ENCODE measurements at regions not wholly inside any gene's neighbourhood (a gene's known extent, or its start where the extent isn't known, plus 50 kb on each side); places are given as distances from the start of the nearest gene placed in this dataset.

GRCh38 chr4:146022541-146022940, 83.9 kb upstream of the ZNF827 start:
- FAIRE-seq (no peak), DNase-seq (ENCODE audit: low read depth in 1 of 2, low spot score in 1 of 2) (no peak), ATAC-seq (no peak)
- no peak overlapping the region for H3K27ac ChIP-seq
- ChIA-PET POLR2A (no interaction called here), CTCF (no interaction called here)
- no peak overlapping the region for H3K4me2 ChIP-seq
- no peaks in the 10 kb centered on the region for H3K4me1 ChIP-seq
- no peak overlapping the region for H3K4me3 ChIP-seq
- no peak for TF ChIP-seq REST (IDR thresholded peaks at IDR 0.05)
- no peak for TF ChIP-seq BHLHE40 (IDR thresholded peaks at IDR 0.05; ENCODE audit: low read depth, low read length)
- TF ChIP-seq USF2 (IDR thresholded peaks at IDR 0.05), result no peak
- TF ChIP-seq RARB (CRISPR knock-in tag; IDR thresholded peaks at IDR 0.05), result no peak
- H3K9me3 ChIP-seq, result no peaks in the 10 kb centered on the region

GRCh38 chr4:146018247-146018646, 79.6 kb upstream of the ZNF827 start:
- no peak for TF ChIP-seq EHMT2 (IDR thresholded peaks at IDR 0.05; ENCODE audit: low read depth)
- no peak for TF ChIP-seq KDM5A (IDR thresholded peaks at IDR 0.05)
- no peak for TF ChIP-seq ESRRA (IDR thresholded peaks at IDR 0.05; ENCODE audit: borderline replicate concordance, low read length)
- 5% methylated on average over 1 of the region's 1 CpG for WGBS (ENCODE audit: missing lambda C conversion rate)
- no peak for FAIRE-seq
- H3K9me3 ChIP-seq, result no peaks in the 10 kb centered on the region
- ChIA-PET CTCF (no interaction called here), POLR2A (no interaction called here)
- no peak overlapping the region for H3K4me3 ChIP-seq
- DNase-seq (ENCODE audit: low read depth in 1 of 2, low spot score in 1 of 2), result no peak
- H3K27ac ChIP-seq, result no peak overlapping the region
- no peaks in the 10 kb centered on the region for H3K4me1 ChIP-seq
- no peak overlapping the region for H3K4me2 ChIP-seq
- ATAC-seq, result no peak

GRCh38 chr4:146004730-146005129, 66.1 kb upstream of the ZNF827 start:
- H3K9me3 ChIP-seq, result no peaks in the 10 kb centered on the region
- no peak overlapping the region for H3K4me3 ChIP-seq
- ChIA-PET POLR2A (no interaction called here), CTCF (no interaction called here)
- no peak overlapping the region for H3K27ac ChIP-seq
- no peaks in the 10 kb centered on the region for H3K4me1 ChIP-seq
- 5% methylated on average over 1 of the region's 1 CpG for WGBS (ENCODE audit: missing lambda C conversion rate)
- TF ChIP-seq FOSB (CRISPR knock-in tag; IDR thresholded peaks at IDR 0.05), result no peak
- TF ChIP-seq KDM5A (IDR thresholded peaks at IDR 0.05), result no peak
- no peak for TF ChIP-seq RAD21 (conservative IDR thresholded peaks at IDR 0.05 in 1 of 2, IDR thresholded peaks at IDR 0.05 in 1 of 2)
- TF ChIP-seq EHMT2 (IDR thresholded peaks at IDR 0.05; ENCODE audit: low read depth), result no peak
- TF ChIP-seq MYC (IDR thresholded peaks at IDR 0.05; ENCODE audit: borderline replicate concordance, low read length), result no peak
- no peak for TF ChIP-seq FOXS1 (CRISPR knock-in tag; IDR thresholded peaks at IDR 0.05)
- no peak for TF ChIP-seq ZC3H11A (IDR thresholded peaks at IDR 0.05)
- TF ChIP-seq ELK1 (IDR thresholded peaks at IDR 0.05; ENCODE audit: low read depth, low read length), result no peak
- TF ChIP-seq CEBPB (IDR thresholded peaks at IDR 0.05), result no peak
- no peak for TF ChIP-seq HEYL (CRISPR knock-in tag; IDR thresholded peaks at IDR 0.05)
- no peak for TF ChIP-seq PBX3 (IDR thresholded peaks at IDR 0.05)
- no peak for TF ChIP-seq POLR2A (IDR thresholded peaks at IDR 0.05; ENCODE audit: low read length)
- TF ChIP-seq BCL3 (IDR thresholded peaks at IDR 0.05), result no peak
- no peak for TF ChIP-seq ZFP36 (IDR thresholded peaks at IDR 0.05; ENCODE audit: borderline replicate concordance, partially characterized antibody)
- TF ChIP-seq REST (IDR thresholded peaks at IDR 0.05), result no peak
- TF ChIP-seq SMC3 (IDR thresholded peaks at IDR 0.05), result no peak
- TF ChIP-seq E2F6 (IDR thresholded peaks at IDR 0.05; ENCODE audit: borderline replicate concordance, low read depth), result no peak
- no peak for DNase-seq (ENCODE audit: low read depth in 1 of 2, low spot score in 1 of 2)
- no peak for ATAC-seq
- no peak overlapping the region for H3K4me2 ChIP-seq
- FAIRE-seq, result no peak

Measured in A549 (cell line).